Endothelial cell (in vitro differentiated cells): ENCODE measurements at regions not wholly inside any gene's neighbourhood (a gene's known extent, or its start where the extent isn't known, plus 50 kb on each side); places are given as distances from the start of the nearest gene placed in this dataset.

Experiments used
- DNase-seq: peaks from one replicate; pipeline ENCODE4 v3.0.0; 2021; ENCODE audit warnings: low spot score
- H3K27ac Mint-ChIP-seq: one replicate; pipeline ENCODE4 v1.8.0; 2021; ENCODE audit warnings: mixed read lengths, inconsistent platforms; ENCODE audit not compliant: unreplicated experiment
- H3K27me3 Mint-ChIP-seq: one replicate; pipeline ENCODE4 v1.8.0; 2021; ENCODE audit warnings: mild to moderate bottlenecking, moderate library complexity, mixed read lengths, inconsistent platforms; ENCODE audit not compliant: unreplicated experiment
- H3K36me3 Mint-ChIP-seq: one replicate; pipeline ENCODE4 v1.8.0; 2021; ENCODE audit warnings: mild to moderate bottlenecking, low read depth, mixed read lengths, inconsistent platforms; ENCODE audit not compliant: unreplicated experiment
- H3K4me1 Mint-ChIP-seq: one replicate; pipeline ENCODE4 v1.8.0; 2021; ENCODE audit warnings: mild to moderate bottlenecking, mixed read lengths, inconsistent platforms; ENCODE audit not compliant: unreplicated experiment
- H3K4me3 Mint-ChIP-seq: one replicate; pipeline ENCODE4 v1.8.0; 2021; ENCODE audit warnings: mild to moderate bottlenecking, mixed read lengths, inconsistent platforms; ENCODE audit not compliant: unreplicated experiment
- H3K9me3 Mint-ChIP-seq: one replicate; pipeline ENCODE4 v1.8.0; 2021; ENCODE audit warnings: mixed read lengths, inconsistent platforms; ENCODE audit not compliant: unreplicated experiment
- TF ChIP-seq, protein P1 (sequence below): fragments of 200-600 bp; sonication (generic); IDR thresholded peaks from one replicate; pipeline ENCODE4 v1.5.0; 2021; ENCODE audit warnings: antibody characterized with exemption; ENCODE audit not compliant: unreplicated experiment

GRCh38 chr3:182135056-182135455 is 423.3 kb downstream of the SOX2 start:
- no peaks in the 10 kb centered on the region for H3K9me3 Mint-ChIP-seq
- no peaks in the 10 kb centered on the region for H3K36me3 Mint-ChIP-seq
- H3K4me1 Mint-ChIP-seq: no peaks in the 10 kb centered on the region
- no peak overlapping the region for H3K4me3 Mint-ChIP-seq
- no peak overlapping the region for H3K27ac Mint-ChIP-seq
- TF ChIP-seq, protein P1, sequence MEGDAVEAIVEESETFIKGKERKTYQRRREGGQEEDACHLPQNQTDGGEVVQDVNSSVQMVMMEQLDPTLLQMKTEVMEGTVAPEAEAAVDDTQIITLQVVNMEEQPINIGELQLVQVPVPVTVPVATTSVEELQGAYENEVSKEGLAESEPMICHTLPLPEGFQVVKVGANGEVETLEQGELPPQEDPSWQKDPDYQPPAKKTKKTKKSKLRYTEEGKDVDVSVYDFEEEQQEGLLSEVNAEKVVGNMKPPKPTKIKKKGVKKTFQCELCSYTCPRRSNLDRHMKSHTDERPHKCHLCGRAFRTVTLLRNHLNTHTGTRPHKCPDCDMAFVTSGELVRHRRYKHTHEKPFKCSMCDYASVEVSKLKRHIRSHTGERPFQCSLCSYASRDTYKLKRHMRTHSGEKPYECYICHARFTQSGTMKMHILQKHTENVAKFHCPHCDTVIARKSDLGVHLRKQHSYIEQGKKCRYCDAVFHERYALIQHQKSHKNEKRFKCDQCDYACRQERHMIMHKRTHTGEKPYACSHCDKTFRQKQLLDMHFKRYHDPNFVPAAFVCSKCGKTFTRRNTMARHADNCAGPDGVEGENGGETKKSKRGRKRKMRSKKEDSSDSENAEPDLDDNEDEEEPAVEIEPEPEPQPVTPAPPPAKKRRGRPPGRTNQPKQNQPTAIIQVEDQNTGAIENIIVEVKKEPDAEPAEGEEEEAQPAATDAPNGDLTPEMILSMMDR: no peak
- H3K27me3 Mint-ChIP-seq: peaks cover 2% of the 10 kb centered on the region
- DNase-seq: no peak

- TF ChIP-seq, protein P1: no peak
- no peak for DNase-seq
- no peaks in the 10 kb centered on the region for H3K9me3 Mint-ChIP-seq
- no peak overlapping the region for H3K4me3 Mint-ChIP-seq
- H3K27ac Mint-ChIP-seq: no peak overlapping the region
- no peaks in the 10 kb centered on the region for H3K36me3 Mint-ChIP-seq
- peaks cover 2% of the 10 kb centered on the region for H3K27me3 Mint-ChIP-seq
- H3K4me1 Mint-ChIP-seq: no peaks in the 10 kb centered on the region
Measured at GRCh38 chr3:182136008-182136910, 424.5 kb downstream of the SOX2 start.

GRCh38 chr3:182138393-182138792 is 426.7 kb downstream of the SOX2 start:
- TF ChIP-seq, protein P1: no peak
- no peaks in the 10 kb centered on the region for H3K4me1 Mint-ChIP-seq
- no peaks in the 10 kb centered on the region for H3K36me3 Mint-ChIP-seq
- no peak overlapping the region for H3K4me3 Mint-ChIP-seq
- H3K27me3 Mint-ChIP-seq: no peaks in the 10 kb centered on the region
- no peak for DNase-seq
- H3K9me3 Mint-ChIP-seq: no peaks in the 10 kb centered on the region
- H3K27ac Mint-ChIP-seq: no peak overlapping the region

- DNase-seq: no peak
- H3K27me3 Mint-ChIP-seq: no peaks in the 10 kb centered on the region
- H3K9me3 Mint-ChIP-seq: no peaks in the 10 kb centered on the region
- H3K4me1 Mint-ChIP-seq: no peaks in the 10 kb centered on the region
- no peaks in the 10 kb centered on the region for H3K36me3 Mint-ChIP-seq
- no peak overlapping the region for H3K4me3 Mint-ChIP-seq
- TF ChIP-seq, protein P1: peak; percentile 62
- H3K27ac Mint-ChIP-seq: no peak overlapping the region
Measured at GRCh38 chr3:182139627-182140357, 428.1 kb downstream of the SOX2 start.

DNA sequence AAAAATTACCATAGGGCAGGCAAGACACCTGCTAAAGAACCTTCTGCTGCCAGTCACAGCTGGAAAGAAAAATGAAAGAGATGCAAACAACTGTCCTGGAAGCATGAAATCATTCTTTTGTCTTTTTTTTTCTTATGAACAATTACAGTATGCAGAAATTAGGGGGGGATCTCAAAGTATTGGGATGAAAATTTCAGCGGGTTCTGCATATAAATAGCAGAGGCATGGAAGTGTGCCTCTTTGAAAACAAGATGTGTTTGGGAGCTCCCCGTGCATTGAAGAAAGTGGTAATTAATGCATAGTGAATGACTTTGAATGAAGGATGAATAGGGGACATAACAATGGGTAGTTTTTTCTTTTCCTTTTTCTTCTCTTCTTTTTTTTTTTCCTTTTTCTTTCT is 431.2 kb downstream of the SOX2 start:
- no peak overlapping the region for H3K4me3 Mint-ChIP-seq
- no peaks in the 10 kb centered on the region for H3K36me3 Mint-ChIP-seq
- no peaks in the 10 kb centered on the region for H3K9me3 Mint-ChIP-seq
- peaks cover 2% of the 10 kb centered on the region for H3K27me3 Mint-ChIP-seq
- no peak overlapping the region for H3K27ac Mint-ChIP-seq
- DNase-seq: no peak
- TF ChIP-seq, protein P1: no peak
- no peaks in the 10 kb centered on the region for H3K4me1 Mint-ChIP-seq
